Lung (tissue), 11 donors: ENCODE measurements at regions not wholly inside any gene's neighbourhood (a gene's known extent, or its start where the extent isn't known, plus 50 kb on each side); places are given as distances from the start of the nearest gene placed in this dataset.

Experiments
- ATAC-seq: fragments of 200-7000 bp; cut with Tn5 transposase; one replicate; pipeline ENCODE4 v1.9.1; 2020; ENCODE audit warnings: moderate number of reproducible peaks; ENCODE audit not compliant: insufficient read depth, low FRiP score
- DNase-seq, 3 donors: peaks; one replicate each; pipeline ENCODE4 v3.0.0-alpha.2; 2013 to 2017
- H3K27ac ChIP-seq, 2 donors: one replicate each; pipeline ENCODE4 v1.5.1; 2013; ENCODE audit warnings: mild to moderate bottlenecking in 2 of 2, moderate library complexity in 2 of 2, control low read depth in 1 of 2, inconsistent platforms in 1 of 2, low read depth in 1 of 2, low read length in 1 of 2
- H3K27me3 ChIP-seq, 3 donors: one replicate each; pipeline ENCODE4 v1.5.1; 2013; ENCODE audit warnings: low read length in 2 of 3; ENCODE audit not compliant: control insufficient read depth in 3 of 3, insufficient read depth in 3 of 3
- H3K36me3 ChIP-seq, 4 donors: one replicate each; pipeline ENCODE4 v1.5.1; 2013; ENCODE audit warnings: low read length in 4 of 4, mild to moderate bottlenecking in 1 of 4, moderate library complexity in 1 of 4; ENCODE audit not compliant: control insufficient read depth in 4 of 4, insufficient read depth in 4 of 4
- H3K4me1 ChIP-seq, 5 donors: one replicate each; pipeline ENCODE4 v1.5.1; 2013; ENCODE audit warnings: low read length in 5 of 5, mild to moderate bottlenecking in 2 of 5, moderate library complexity in 1 of 5; ENCODE audit not compliant: control insufficient read depth in 5 of 5, insufficient read depth in 5 of 5
- H3K4me3 ChIP-seq: one replicate; pipeline ENCODE4 v1.5.1; 2013; ENCODE audit warnings: mild to moderate bottlenecking, control low read depth, moderate library complexity
- H3K9ac ChIP-seq, 2 donors: one replicate each; pipeline ENCODE4 v1.5.1; 2013; ENCODE audit warnings: low read length in 2 of 2, control low read depth in 1 of 2; ENCODE audit not compliant: insufficient read depth in 1 of 2
- H3K9me3 ChIP-seq, 4 donors: one replicate each; pipeline ENCODE4 v1.5.1; 2013; ENCODE audit warnings: low read length in 3 of 4, mild to moderate bottlenecking in 1 of 4, moderate library complexity in 1 of 4; ENCODE audit not compliant: control insufficient read depth in 4 of 4, insufficient read depth in 3 of 4
- WGBS, 2 donors: extraction: QIAGEN DNeasy Blood & Tissue Kit; methylation state at CpG; one replicate each; pipeline ENCODE4 v1.1.7; 2013; 5-methylcytosine and 5-hydroxymethylcytosine counted together
- TF ChIP-seq, protein P1 (sequence below): IDR thresholded peaks from 2 replicates; pipeline ENCODE4 v1.5.1; 2012; ENCODE audit warnings: mild to moderate bottlenecking; ENCODE audit errors: control extremely low read depth, extremely low read depth
- donor health status: control.
- donor health status: control.
- donor health status: Bipolar disorder and iron deficiency.
- donor health status: healthy.
- donor health status: DM: yes; HTN: yes; CAD: no.

DNA sequence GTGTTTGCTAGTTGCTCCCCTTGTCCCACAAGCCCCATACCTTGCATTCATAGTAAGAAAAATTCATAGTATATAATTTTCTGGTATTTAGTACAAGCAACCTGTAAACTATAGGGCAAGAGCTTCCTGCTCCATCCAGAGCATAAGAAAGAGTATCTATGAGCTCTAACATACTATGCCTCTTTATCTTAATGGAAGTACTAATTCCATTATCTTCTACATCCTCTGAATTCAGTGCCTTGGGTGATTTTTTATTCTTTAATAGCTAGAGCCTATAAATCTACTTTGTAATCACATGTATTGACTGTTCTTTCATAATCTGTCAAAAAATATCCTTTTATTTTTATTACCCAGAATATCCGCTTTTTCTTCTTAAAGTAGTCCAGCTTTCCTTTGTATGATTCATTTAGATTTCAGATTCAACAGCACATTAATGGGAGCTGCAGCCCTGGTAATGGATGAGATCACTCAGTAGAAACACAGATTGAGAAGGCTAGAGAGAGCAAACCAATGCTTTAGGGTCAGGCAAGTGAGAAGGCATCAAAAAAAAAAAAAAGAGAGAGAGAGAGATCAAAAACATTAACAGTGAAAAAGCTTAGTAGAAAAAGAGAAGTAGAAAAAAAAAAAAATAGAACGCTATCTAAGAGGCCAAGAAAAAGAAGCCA lies 511.5 kb upstream of the NAALADL2 start:
- TF ChIP-seq, protein P1, sequence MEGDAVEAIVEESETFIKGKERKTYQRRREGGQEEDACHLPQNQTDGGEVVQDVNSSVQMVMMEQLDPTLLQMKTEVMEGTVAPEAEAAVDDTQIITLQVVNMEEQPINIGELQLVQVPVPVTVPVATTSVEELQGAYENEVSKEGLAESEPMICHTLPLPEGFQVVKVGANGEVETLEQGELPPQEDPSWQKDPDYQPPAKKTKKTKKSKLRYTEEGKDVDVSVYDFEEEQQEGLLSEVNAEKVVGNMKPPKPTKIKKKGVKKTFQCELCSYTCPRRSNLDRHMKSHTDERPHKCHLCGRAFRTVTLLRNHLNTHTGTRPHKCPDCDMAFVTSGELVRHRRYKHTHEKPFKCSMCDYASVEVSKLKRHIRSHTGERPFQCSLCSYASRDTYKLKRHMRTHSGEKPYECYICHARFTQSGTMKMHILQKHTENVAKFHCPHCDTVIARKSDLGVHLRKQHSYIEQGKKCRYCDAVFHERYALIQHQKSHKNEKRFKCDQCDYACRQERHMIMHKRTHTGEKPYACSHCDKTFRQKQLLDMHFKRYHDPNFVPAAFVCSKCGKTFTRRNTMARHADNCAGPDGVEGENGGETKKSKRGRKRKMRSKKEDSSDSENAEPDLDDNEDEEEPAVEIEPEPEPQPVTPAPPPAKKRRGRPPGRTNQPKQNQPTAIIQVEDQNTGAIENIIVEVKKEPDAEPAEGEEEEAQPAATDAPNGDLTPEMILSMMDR: no peak
- no peaks in the 10 kb centered on the region for H3K4me1 ChIP-seq
- no peaks in the 10 kb centered on the region for H3K27me3 ChIP-seq
- DNase-seq (no peak), ATAC-seq (no peak)
- H3K9ac ChIP-seq: no peak overlapping the region
- no peaks in the 10 kb centered on the region for H3K9me3 ChIP-seq
- no peak overlapping the region for H3K27ac ChIP-seq
- H3K36me3 ChIP-seq: no peaks in the 10 kb centered on the region
- WGBS, 2 donors: 95 to 98% methylated on average over 2 of the region's 2 CpGs
- no peak overlapping the region for H3K4me3 ChIP-seq

DNA sequence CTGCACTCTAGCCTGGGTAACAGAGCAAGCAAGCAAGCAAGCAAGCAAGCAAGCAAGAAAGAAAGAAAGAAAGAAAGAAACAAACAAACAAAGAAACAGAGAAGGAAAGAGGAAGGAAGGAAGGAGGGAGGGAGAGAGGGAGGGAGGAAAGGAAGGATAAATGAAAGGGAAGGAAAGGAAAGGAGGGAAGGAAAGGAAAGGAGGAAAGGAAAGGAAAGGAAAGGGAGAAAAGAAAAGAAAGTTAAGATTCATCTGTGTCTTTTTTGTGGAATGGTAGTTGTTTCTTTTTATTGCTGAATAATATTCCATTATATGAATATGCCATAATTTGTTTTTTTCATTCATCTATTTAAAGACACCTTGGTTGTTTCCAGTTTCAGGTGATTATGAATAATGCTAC lies 506.9 kb upstream of the NAALADL2 start:
- TF ChIP-seq, protein P1: no peak
- Histone ChIP-seq H3K9me3 (no peaks in the 10 kb centered on the region), H3K27ac (no peak overlapping the region), H3K36me3 (no peaks in the 10 kb centered on the region), H3K27me3 (no peaks in the 10 kb centered on the region), H3K4me1 (no peaks in the 10 kb centered on the region), H3K9ac (no peak overlapping the region), H3K4me3 (no peak overlapping the region)
- no peak for DNase-seq
- no peak for ATAC-seq

DNA sequence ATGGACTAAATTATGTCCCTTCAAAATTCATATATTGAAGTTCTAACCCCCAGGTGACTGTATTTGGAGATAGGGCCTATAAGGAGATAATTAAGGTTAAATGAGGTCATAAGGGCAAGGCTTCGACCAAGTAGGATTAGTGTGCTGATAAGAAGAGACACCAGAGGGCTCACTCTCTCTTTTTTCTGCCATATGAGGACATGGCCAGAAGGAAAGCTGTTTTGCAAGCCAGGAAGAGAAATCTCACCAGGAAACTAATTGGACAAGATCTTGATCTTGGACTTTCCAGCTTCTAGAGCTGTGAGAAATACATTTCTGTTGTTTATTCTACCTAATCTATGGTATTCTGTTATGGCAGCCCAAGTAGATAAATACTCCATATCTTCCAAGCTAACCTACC lies 503.6 kb upstream of the NAALADL2 start:
- TF ChIP-seq, protein P1: no peak
- no peaks in the 10 kb centered on the region for H3K27me3 ChIP-seq
- DNase-seq (no peak), ATAC-seq (no peak)
- no peaks in the 10 kb centered on the region for H3K36me3 ChIP-seq
- H3K4me3 ChIP-seq: no peak overlapping the region
- H3K9ac ChIP-seq: no peak overlapping the region
- H3K9me3 ChIP-seq: no peaks in the 10 kb centered on the region
- 24 to 64% methylated on average over 1 of the region's 1 CpG for WGBS, 2 donors
- no peak overlapping the region for H3K27ac ChIP-seq
- no peaks in the 10 kb centered on the region for H3K4me1 ChIP-seq

DNA sequence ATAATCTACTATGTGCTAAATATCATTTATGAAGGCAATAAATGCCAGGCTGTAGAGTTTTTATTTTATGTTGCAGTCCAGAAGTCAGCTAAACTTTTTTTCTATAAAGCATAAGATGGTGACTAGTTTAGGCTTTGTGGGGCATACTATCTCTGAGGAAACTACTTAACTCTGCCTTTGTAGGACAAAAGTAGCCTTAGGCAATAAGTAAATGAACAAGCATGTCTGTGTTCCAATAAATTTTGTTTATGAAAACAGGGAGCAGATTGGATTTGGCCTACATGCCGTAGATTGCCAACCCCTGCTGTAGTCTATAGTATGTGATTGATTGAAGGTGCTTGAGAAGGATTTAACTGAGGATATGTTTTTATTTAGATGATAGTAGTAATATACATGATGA lies 502.5 kb upstream of the NAALADL2 start:
- TF ChIP-seq, protein P1: no peak
- no peak overlapping the region for H3K4me3 ChIP-seq
- DNase-seq: no peak
- H3K27ac ChIP-seq: no peak overlapping the region
- ATAC-seq: no peak
- no peaks in the 10 kb centered on the region for H3K27me3 ChIP-seq
- 90 to 91% methylated on average over 1 of the region's 1 CpG for WGBS, 2 donors
- H3K4me1 ChIP-seq: no peaks in the 10 kb centered on the region
- H3K9ac ChIP-seq: no peak overlapping the region
- H3K9me3 ChIP-seq: no peaks in the 10 kb centered on the region
- H3K36me3 ChIP-seq: no peaks in the 10 kb centered on the region
